AG08396 (cell line): ENCODE measurements at regions not wholly inside any gene's neighbourhood (a gene's known extent, or its start where the extent isn't known, plus 50 kb on each side); places are given as distances from the start of the nearest gene placed in this dataset.
"Not testable (repeated sequence)": the region's sequence is repeated elsewhere in the genome, so short reads cannot be mapped to it uniquely, and the experiment has no call there.

Experiments
- DNase-seq: peaks from one replicate; pipeline ENCODE4 v3.0.0; 2012; ENCODE audit warnings: low spot score, mixed read lengths

DNA sequence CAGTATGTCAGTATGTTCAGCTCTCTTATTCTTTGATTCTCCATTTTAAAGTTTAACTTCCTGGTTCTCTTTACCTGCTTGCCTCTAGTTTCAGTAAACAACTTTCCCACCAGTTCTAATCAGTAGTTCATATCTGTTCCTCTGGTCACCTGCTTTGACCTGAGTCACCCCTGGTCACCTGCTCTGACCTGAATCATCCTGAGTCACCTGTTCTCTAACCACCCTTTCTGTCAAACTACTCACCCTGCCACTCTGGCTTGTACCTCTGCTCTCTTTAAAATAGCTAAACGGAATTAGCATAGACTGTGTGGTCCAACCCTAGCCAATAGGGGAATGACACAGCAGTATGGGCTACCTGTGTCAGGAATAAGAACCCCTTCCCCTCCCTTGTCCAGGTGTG is 62.0 kb upstream of the NREP start:
- DNase-seq: not testable (repeated sequence)

DNA sequence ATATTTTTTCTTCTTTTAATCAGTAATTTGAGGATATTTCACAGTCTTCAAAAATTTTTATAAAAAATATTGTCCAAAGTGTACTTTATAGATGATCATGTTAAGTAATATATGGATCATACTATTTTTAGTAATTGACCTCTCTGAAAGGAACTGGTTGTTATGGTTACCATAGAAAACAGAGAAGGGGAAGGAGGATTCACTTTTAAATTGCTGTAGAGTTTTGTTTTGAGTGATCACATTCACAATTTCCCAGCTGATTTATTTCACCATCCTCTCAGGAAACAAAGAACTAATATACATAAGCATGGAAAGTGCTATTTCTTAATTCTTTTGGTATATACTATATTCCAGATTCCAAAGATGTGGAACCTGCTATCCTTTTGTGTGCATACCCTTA is 56.5 kb upstream of the NREP start:
- DNase-seq: no peak

DNA sequence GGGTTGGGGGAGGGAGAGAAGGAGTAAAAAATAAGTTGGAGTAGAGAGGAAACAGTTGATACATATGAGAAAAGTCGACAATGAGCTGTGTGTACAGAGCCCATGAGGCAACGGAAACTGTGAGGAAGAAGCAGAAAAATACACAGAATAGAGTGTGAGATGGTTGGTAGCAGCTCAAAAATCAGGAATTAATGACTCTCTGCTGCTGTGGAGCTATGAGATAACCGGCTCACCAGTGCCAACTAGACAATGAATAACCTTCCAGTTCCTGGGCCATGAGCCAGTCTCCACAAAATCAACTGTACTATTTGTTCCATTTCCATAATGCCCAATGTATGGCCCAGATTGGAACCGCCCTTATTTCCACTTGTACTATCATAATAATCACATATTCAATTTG is 53.1 kb upstream of the NREP start:
- DNase-seq: no peak
